SU-DHL-6 (cell line): ENCODE measurements at regions not wholly inside any gene's neighbourhood (a gene's known extent, or its start where the extent isn't known, plus 50 kb on each side); places are given as distances from the start of the nearest gene placed in this dataset.

ENCODE experiments used
- EZH2phosphoT487 ChIP-seq: fragments of 200-600 bp; sonication (generic), shearing (Covaris generic); conservative IDR thresholded peaks from 2 replicates; pipeline ENCODE4 v1.6.1; 2018; ENCODE audit warnings: mild to moderate bottlenecking, antibody characterized with exemption, low read length, moderate library complexity, mixed read lengths
- TF ChIP-seq, protein P1 (sequence below): fragments of 200-600 bp; sonication (generic); IDR thresholded peaks from one replicate; pipeline ENCODE4 v1.5.1; 2017; ENCODE audit warnings: antibody characterized with exemption, mild to moderate bottlenecking, low read length, moderate library complexity; ENCODE audit not compliant: insufficient read depth, poor library complexity, severe bottlenecking

DNA sequence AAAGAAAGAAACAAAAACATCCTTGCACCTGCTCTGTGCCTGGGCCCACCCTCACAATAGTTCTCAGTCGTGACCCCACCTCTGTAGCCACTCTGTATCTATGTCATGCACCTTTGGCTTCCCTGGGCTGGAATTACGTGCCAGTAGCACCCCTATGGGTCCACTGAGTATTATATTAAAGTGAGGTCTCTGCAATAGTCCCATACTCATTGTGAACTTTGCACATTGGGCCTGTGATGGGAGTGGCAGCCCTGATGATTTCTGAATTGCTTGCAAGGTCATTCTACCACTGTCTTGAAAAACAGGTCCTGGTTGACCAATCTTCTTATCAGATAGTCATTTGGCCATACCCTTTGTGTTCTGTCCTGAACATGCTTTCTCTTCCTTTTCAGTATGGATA, 1012.1 kb downstream of the RAB28 start:
- TF ChIP-seq, protein P1, sequence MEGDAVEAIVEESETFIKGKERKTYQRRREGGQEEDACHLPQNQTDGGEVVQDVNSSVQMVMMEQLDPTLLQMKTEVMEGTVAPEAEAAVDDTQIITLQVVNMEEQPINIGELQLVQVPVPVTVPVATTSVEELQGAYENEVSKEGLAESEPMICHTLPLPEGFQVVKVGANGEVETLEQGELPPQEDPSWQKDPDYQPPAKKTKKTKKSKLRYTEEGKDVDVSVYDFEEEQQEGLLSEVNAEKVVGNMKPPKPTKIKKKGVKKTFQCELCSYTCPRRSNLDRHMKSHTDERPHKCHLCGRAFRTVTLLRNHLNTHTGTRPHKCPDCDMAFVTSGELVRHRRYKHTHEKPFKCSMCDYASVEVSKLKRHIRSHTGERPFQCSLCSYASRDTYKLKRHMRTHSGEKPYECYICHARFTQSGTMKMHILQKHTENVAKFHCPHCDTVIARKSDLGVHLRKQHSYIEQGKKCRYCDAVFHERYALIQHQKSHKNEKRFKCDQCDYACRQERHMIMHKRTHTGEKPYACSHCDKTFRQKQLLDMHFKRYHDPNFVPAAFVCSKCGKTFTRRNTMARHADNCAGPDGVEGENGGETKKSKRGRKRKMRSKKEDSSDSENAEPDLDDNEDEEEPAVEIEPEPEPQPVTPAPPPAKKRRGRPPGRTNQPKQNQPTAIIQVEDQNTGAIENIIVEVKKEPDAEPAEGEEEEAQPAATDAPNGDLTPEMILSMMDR = no peak
- TF ChIP-seq EZH2phosphoT487 = no peak
